ENCODE measurements at regions not wholly inside any gene's neighbourhood (a gene's known extent, or its start where the extent isn't known, plus 50 kb on each side); places are given as distances from the start of the nearest gene placed in this dataset.
"Not testable (repeated sequence)": the region's sequence is repeated elsewhere in the genome, so short reads cannot be mapped to it uniquely, and the experiment has no call there.

- no peak for DNase-seq
- Mint-ChIP-seq H3K36me3 (ENCODE audit: low read depth) (no peaks in the 10 kb centered on the region), H3K4me3 (no peak overlapping the region), H3K27me3 (no peaks in the 10 kb centered on the region), H3K9me3 (ENCODE audit: low read depth) (peaks cover 15% of the 10 kb centered on the region), H3K4me1 (no peaks in the 10 kb centered on the region), H3K27ac (no peak overlapping the region)
- ChIA-PET POLR2A (no interaction called here), CTCF (no interaction called here)
- intact Hi-C loops (cut with DNase I, micrococcal nuclease) = no loop called here
- no peak for ATAC-seq
Measured at GRCh38 chr13:55577847-55578210, 1562.9 kb upstream of the PRR20A start.

GRCh38 chr13:55582294-55582693 lies 1558.4 kb upstream of the PRR20A start:
- CTCF ChIA-PET, ATAC-seq, DNase-seq: not testable (repeated sequence)

GRCh38 chr13:55583953-55584593 lies 1556.6 kb upstream of the PRR20A start:
- intact Hi-C loops (cut with DNase I, micrococcal nuclease) = no loop called here
- ChIA-PET POLR2A (no interaction called here), CTCF (no interaction called here)
- Mint-ChIP-seq H3K27ac (no peak overlapping the region), H3K4me1 (no peaks in the 10 kb centered on the region), H3K4me3 (no peak overlapping the region), H3K27me3 (no peaks in the 10 kb centered on the region), H3K9me3 (ENCODE audit: low read depth) (peaks cover 14% of the 10 kb centered on the region), H3K36me3 (ENCODE audit: low read depth) (no peaks in the 10 kb centered on the region)
- ATAC-seq (no peak), DNase-seq (no peak)

More at GRCh38 chr13:55582294-55582693, 1558.4 kb upstream of the PRR20A start:
- intact Hi-C loops (cut with DNase I, micrococcal nuclease); H3K27ac Mint-ChIP-seq; POLR2A ChIA-PET; H3K36me3 Mint-ChIP-seq (ENCODE audit: low read depth); H3K4me1 Mint-ChIP-seq; H3K4me3 Mint-ChIP-seq; H3K27me3 Mint-ChIP-seq: not testable (repeated sequence)
- peaks cover 15% of the 10 kb centered on the region for H3K9me3 Mint-ChIP-seq (ENCODE audit: low read depth)

- H3K27me3 Mint-ChIP-seq = no peaks in the 10 kb centered on the region
- no peak overlapping the region for H3K4me3 Mint-ChIP-seq
- H3K4me1 Mint-ChIP-seq = no peaks in the 10 kb centered on the region
- H3K9me3 Mint-ChIP-seq (ENCODE audit: low read depth) = peaks cover 1% of the 10 kb centered on the region
- ChIA-PET CTCF (no interaction called here), POLR2A (no interaction called here)
- no peaks in the 10 kb centered on the region for H3K36me3 Mint-ChIP-seq (ENCODE audit: low read depth)
- no peak overlapping the region for H3K27ac Mint-ChIP-seq
- intact Hi-C loops (cut with DNase I, micrococcal nuclease) = no loop called here
- no peak for ATAC-seq
- no peak for DNase-seq
Measured at GRCh38 chr13:55602784-55603183, 1537.9 kb upstream of the PRR20A start.

GRCh38 chr13:55606045-55606665 lies 1534.6 kb upstream of the PRR20A start:
- no peak overlapping the region for H3K27ac Mint-ChIP-seq
- no peak for DNase-seq
- H3K4me3 Mint-ChIP-seq = no peak overlapping the region
- intact Hi-C loops (cut with DNase I, micrococcal nuclease) = no loop called here
- H3K36me3 Mint-ChIP-seq (ENCODE audit: low read depth) = no peaks in the 10 kb centered on the region
- H3K27me3 Mint-ChIP-seq = no peaks in the 10 kb centered on the region
- no peak for ATAC-seq
- POLR2A ChIA-PET = no interaction called here
- H3K4me1 Mint-ChIP-seq = no peaks in the 10 kb centered on the region
- H3K9me3 Mint-ChIP-seq (ENCODE audit: low read depth) = peaks cover 3% of the 10 kb centered on the region
- CTCF ChIA-PET = interaction anchor here (0.5 to 0.7 kb wide), 2 partner anchors 25 to 43 kb away, joined by 3 to 4 read pairs; no protein-coding TSS in a partner anchor

GRCh38 chr13:55613429-55614187 lies 1527.1 kb upstream of the PRR20A start:
- intact Hi-C loops (cut with DNase I, micrococcal nuclease) = no loop called here
- ChIA-PET POLR2A (no interaction called here), CTCF (interaction anchor here (0.5 kb wide), 1 partner anchor 983 kb away, joined by 3 read pairs; no protein-coding TSS in a partner anchor)
- H3K9me3 Mint-ChIP-seq (ENCODE audit: low read depth) = peaks cover 7% of the 10 kb centered on the region
- H3K27ac Mint-ChIP-seq = no peak overlapping the region
- DNase-seq = no peak
- no peaks in the 10 kb centered on the region for H3K4me1 Mint-ChIP-seq
- H3K36me3 Mint-ChIP-seq (ENCODE audit: low read depth) = no peaks in the 10 kb centered on the region
- H3K27me3 Mint-ChIP-seq = no peaks in the 10 kb centered on the region
- no peak for ATAC-seq
- no peak overlapping the region for H3K4me3 Mint-ChIP-seq

- Mint-ChIP-seq H3K4me1 (no peaks in the 10 kb centered on the region), H3K36me3 (ENCODE audit: low read depth) (no peaks in the 10 kb centered on the region), H3K9me3 (ENCODE audit: low read depth) (peaks cover 7% of the 10 kb centered on the region), H3K27me3 (no peaks in the 10 kb centered on the region), H3K4me3 (no peak overlapping the region), H3K27ac (no peak overlapping the region)
- POLR2A ChIA-PET = no interaction called here
- DNase-seq (no peak), ATAC-seq (no peak)
- CTCF ChIA-PET = no interaction called here
- intact Hi-C loops (cut with DNase I, micrococcal nuclease) = no loop called here
Measured at GRCh38 chr13:55615081-55615480, 1525.6 kb upstream of the PRR20A start.

- ChIA-PET CTCF (no interaction called here), POLR2A (interaction anchor here (0.5 kb wide), 1 partner anchor 499 kb away, joined by 3 read pairs; no protein-coding TSS in a partner anchor)
- no peak for DNase-seq
- H3K36me3 Mint-ChIP-seq (ENCODE audit: low read depth) = no peaks in the 10 kb centered on the region
- ATAC-seq = no peak
- no peak overlapping the region for H3K27ac Mint-ChIP-seq
- H3K27me3 Mint-ChIP-seq = no peaks in the 10 kb centered on the region
- H3K9me3 Mint-ChIP-seq (ENCODE audit: low read depth) = peaks cover 4% of the 10 kb centered on the region
- intact Hi-C loops (cut with DNase I, micrococcal nuclease) = no loop called here
- no peaks in the 10 kb centered on the region for H3K4me1 Mint-ChIP-seq
- H3K4me3 Mint-ChIP-seq = no peak overlapping the region
Measured at GRCh38 chr13:55617241-55617640, 1523.5 kb upstream of the PRR20A start.

- no peak overlapping the region for H3K4me3 Mint-ChIP-seq
- peaks cover 32% of the 10 kb centered on the region for H3K9me3 Mint-ChIP-seq (ENCODE audit: low read depth)
- DNase-seq (no peak), ATAC-seq (no peak)
- intact Hi-C loops (cut with DNase I, micrococcal nuclease) = no loop called here
- H3K27me3 Mint-ChIP-seq = no peaks in the 10 kb centered on the region
- no peak overlapping the region for H3K27ac Mint-ChIP-seq
- no peaks in the 10 kb centered on the region for H3K36me3 Mint-ChIP-seq (ENCODE audit: low read depth)
- ChIA-PET POLR2A (no interaction called here), CTCF (no interaction called here)
- no peaks in the 10 kb centered on the region for H3K4me1 Mint-ChIP-seq
Measured at GRCh38 chr13:55627221-55627620, 1513.5 kb upstream of the PRR20A start.

GRCh38 chr13:55632402-55632801 lies 1508.3 kb upstream of the PRR20A start:
- DNase-seq (no peak), ATAC-seq (no peak)
- H3K27ac Mint-ChIP-seq = no peak overlapping the region
- POLR2A ChIA-PET = no interaction called here
- no peaks in the 10 kb centered on the region for H3K27me3 Mint-ChIP-seq
- intact Hi-C loops (cut with DNase I, micrococcal nuclease) = no loop called here
- CTCF ChIA-PET = no interaction called here
- H3K4me1 Mint-ChIP-seq = no peaks in the 10 kb centered on the region
- peaks cover 28% of the 10 kb centered on the region for H3K9me3 Mint-ChIP-seq (ENCODE audit: low read depth)
- no peaks in the 10 kb centered on the region for H3K36me3 Mint-ChIP-seq (ENCODE audit: low read depth)
- H3K4me3 Mint-ChIP-seq = no peak overlapping the region

- Mint-ChIP-seq H3K4me3 (no peak overlapping the region), H3K4me1 (no peaks in the 10 kb centered on the region), H3K27ac (no peak overlapping the region), H3K36me3 (ENCODE audit: low read depth) (no peaks in the 10 kb centered on the region), H3K9me3 (ENCODE audit: low read depth) (peaks cover 3% of the 10 kb centered on the region), H3K27me3 (no peaks in the 10 kb centered on the region)
- no peak for DNase-seq
- POLR2A ChIA-PET = no interaction called here
- CTCF ChIA-PET = no interaction called here
- intact Hi-C loops (cut with DNase I, micrococcal nuclease) = no loop called here
- no peak for ATAC-seq
Measured at GRCh38 chr13:55649485-55649884, 1491.2 kb upstream of the PRR20A start.

- Mint-ChIP-seq H3K4me1 (no peaks in the 10 kb centered on the region), H3K4me3 (no peak overlapping the region), H3K27ac (no peak overlapping the region), H3K27me3 (no peaks in the 10 kb centered on the region), H3K36me3 (ENCODE audit: low read depth) (no peaks in the 10 kb centered on the region), H3K9me3 (ENCODE audit: low read depth) (peaks cover 19% of the 10 kb centered on the region)
- CTCF ChIA-PET = interaction anchor here (0.5 kb wide), 1 partner anchor 288 kb away, joined by 4 read pairs; no protein-coding TSS in a partner anchor
- POLR2A ChIA-PET = no interaction called here
- ATAC-seq = no peak
- intact Hi-C loops (cut with DNase I, micrococcal nuclease) = no loop called here
- DNase-seq = no peak
Measured at GRCh38 chr13:55652657-55653056, 1488.1 kb upstream of the PRR20A start.
